ENCODE measurements at regions not wholly inside any gene's neighbourhood (a gene's known extent, or its start where the extent isn't known, plus 50 kb on each side); places are given as distances from the start of the nearest gene placed in this dataset.
"Not testable (repeated sequence)": the region's sequence is repeated elsewhere in the genome, so short reads cannot be mapped to it uniquely, and the experiment has no call there.

GRCh38 chr17:77288115-77288619 is 147.4 kb downstream of the SEC14L1 start:
- no peak for DNase-seq (ENCODE audit: low read depth, low spot score)
- peak overlapping the region; percentile 18 for H3K4me3 ChIP-seq (ENCODE audit: low read depth, low read length)
- CTCF ChIA-PET = interaction anchor here (0.7 to 1.4 kb wide), 2 partner anchors 34 to 200 kb away, joined by 3 to 5 read pairs; no protein-coding TSS in a partner anchor
- no peak for TF ChIP-seq CTCF (IDR thresholded peaks at IDR 0.05; ENCODE audit: insufficient read depth, low read length, missing control alignments)
- POLR2A ChIA-PET = interaction anchor here (1.0 to 5.1 kb wide), 2 partner anchors 21 to 34 kb away, joined by 7 to 38 read pairs; no protein-coding TSS in a partner anchor

- CTCF ChIA-PET = interaction anchor here (1.0 to 1.5 kb wide), 2 partner anchors 9 to 26 kb away, joined by 3 read pairs; no protein-coding TSS in a partner anchor
- H3K4me3 ChIP-seq (ENCODE audit: low read depth, low read length); DNase-seq (ENCODE audit: low read depth, low spot score); POLR2A ChIA-PET: not testable (repeated sequence)
Observed at GRCh38 chr17:77290759-77291558, 150.2 kb downstream of the SEC14L1 start.

GRCh38 chr17:77291591-77292386 is 151.0 kb downstream of the SEC14L1 start:
- POLR2A ChIA-PET = no interaction called here

GRCh38 chr17:77294761-77295160 is 154.0 kb downstream of the SEC14L1 start:
- ChIA-PET POLR2A (no interaction called here), CTCF (no interaction called here)
- no peak overlapping the region for H3K4me3 ChIP-seq (ENCODE audit: low read depth, low read length)
- no peak for DNase-seq (ENCODE audit: low read depth, low spot score)
- no peak for TF ChIP-seq CTCF (IDR thresholded peaks at IDR 0.05; ENCODE audit: insufficient read depth, low read length, missing control alignments)

More at GRCh38 chr17:77291591-77292386, 151.0 kb downstream of the SEC14L1 start:
- TF ChIP-seq CTCF (IDR thresholded peaks at IDR 0.05; ENCODE audit: insufficient read depth, low read length, missing control alignments) = no peak
- H3K4me3 ChIP-seq (ENCODE audit: low read depth, low read length) = no peak overlapping the region
- no peak for DNase-seq (ENCODE audit: low read depth, low spot score)
- CTCF ChIA-PET = interaction anchor here (1.0 to 1.5 kb wide), 2 partner anchors 8 to 25 kb away, joined by 3 read pairs; no protein-coding TSS in a partner anchor

GRCh38 chr17:77295241-77295853 is 154.6 kb downstream of the SEC14L1 start:
- no peak for DNase-seq (ENCODE audit: low read depth, low spot score)
- ChIA-PET CTCF (no interaction called here), POLR2A (no interaction called here)
- H3K4me3 ChIP-seq (ENCODE audit: low read depth, low read length) = no peak overlapping the region
- no peak for TF ChIP-seq CTCF (IDR thresholded peaks at IDR 0.05; ENCODE audit: insufficient read depth, low read length, missing control alignments)

- H3K4me3 ChIP-seq (ENCODE audit: low read depth, low read length) = no peak overlapping the region
- CTCF ChIA-PET = no interaction called here
- POLR2A ChIA-PET = no interaction called here
- no peak for DNase-seq (ENCODE audit: low read depth, low spot score)
- no peak for TF ChIP-seq CTCF (IDR thresholded peaks at IDR 0.05; ENCODE audit: insufficient read depth, low read length, missing control alignments)
Observed at GRCh38 chr17:77296769-77297409, 156.1 kb downstream of the SEC14L1 start.

All from AG04449 (cell line).